ENCODE measurements at regions not wholly inside any gene's neighbourhood (a gene's known extent, or its start where the extent isn't known, plus 50 kb on each side); places are given as distances from the start of the nearest gene placed in this dataset.

GRCh38 chr4:20639346-20639745 lies 60.9 kb upstream of the PACRGL start:
- Mint-ChIP-seq H3K4me3 (no peak overlapping the region), H3K36me3 (ENCODE audit: low read depth) (no peaks in the 10 kb centered on the region), H3K4me1 (peaks cover under 1% of the 10 kb centered on the region), H3K27me3 (ENCODE audit: low read depth) (no peaks in the 10 kb centered on the region), H3K9me3 (peaks cover 8% of the 10 kb centered on the region), H3K27ac (ENCODE audit: unreplicated experiment) (no peak overlapping the region)
- no peak for DNase-seq (ENCODE audit: low read depth, low spot score)
- TF ChIP-seq, protein P1, sequence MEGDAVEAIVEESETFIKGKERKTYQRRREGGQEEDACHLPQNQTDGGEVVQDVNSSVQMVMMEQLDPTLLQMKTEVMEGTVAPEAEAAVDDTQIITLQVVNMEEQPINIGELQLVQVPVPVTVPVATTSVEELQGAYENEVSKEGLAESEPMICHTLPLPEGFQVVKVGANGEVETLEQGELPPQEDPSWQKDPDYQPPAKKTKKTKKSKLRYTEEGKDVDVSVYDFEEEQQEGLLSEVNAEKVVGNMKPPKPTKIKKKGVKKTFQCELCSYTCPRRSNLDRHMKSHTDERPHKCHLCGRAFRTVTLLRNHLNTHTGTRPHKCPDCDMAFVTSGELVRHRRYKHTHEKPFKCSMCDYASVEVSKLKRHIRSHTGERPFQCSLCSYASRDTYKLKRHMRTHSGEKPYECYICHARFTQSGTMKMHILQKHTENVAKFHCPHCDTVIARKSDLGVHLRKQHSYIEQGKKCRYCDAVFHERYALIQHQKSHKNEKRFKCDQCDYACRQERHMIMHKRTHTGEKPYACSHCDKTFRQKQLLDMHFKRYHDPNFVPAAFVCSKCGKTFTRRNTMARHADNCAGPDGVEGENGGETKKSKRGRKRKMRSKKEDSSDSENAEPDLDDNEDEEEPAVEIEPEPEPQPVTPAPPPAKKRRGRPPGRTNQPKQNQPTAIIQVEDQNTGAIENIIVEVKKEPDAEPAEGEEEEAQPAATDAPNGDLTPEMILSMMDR (conservative IDR thresholded peaks at IDR 0.05): no peak

- TF ChIP-seq, protein P1 (conservative IDR thresholded peaks at IDR 0.05): no peak
- no peaks in the 10 kb centered on the region for H3K9me3 Mint-ChIP-seq
- H3K4me3 Mint-ChIP-seq: no peak overlapping the region
- H3K27ac Mint-ChIP-seq (ENCODE audit: unreplicated experiment): no peak overlapping the region
- no peak for DNase-seq (ENCODE audit: low read depth, low spot score)
- H3K27me3 Mint-ChIP-seq (ENCODE audit: low read depth): no peaks in the 10 kb centered on the region
- H3K4me1 Mint-ChIP-seq: no peaks in the 10 kb centered on the region
- no peaks in the 10 kb centered on the region for H3K36me3 Mint-ChIP-seq (ENCODE audit: low read depth)
Observed at GRCh38 chr4:20640989-20641388, 59.3 kb upstream of the PACRGL start.

DNA sequence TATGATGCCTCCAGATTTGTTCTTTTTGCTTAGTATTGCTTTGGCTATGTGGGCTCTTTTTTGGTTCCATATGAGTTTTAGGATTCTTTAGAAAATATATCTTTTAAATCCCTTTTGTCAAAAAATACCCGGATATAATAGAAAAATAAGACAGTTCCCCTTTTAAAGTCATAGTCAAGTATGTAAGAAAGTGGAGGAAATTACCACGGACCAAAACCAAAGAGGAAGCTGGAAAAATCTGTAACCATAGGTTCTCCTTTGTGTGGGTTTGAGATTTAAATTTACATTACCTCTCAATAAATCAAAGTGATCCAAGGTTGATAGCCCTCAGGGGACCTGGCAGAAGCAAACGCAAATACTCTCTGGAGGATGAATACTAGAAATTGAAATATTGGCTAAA lies 58.3 kb upstream of the PACRGL start:
- no peaks in the 10 kb centered on the region for H3K4me1 Mint-ChIP-seq
- DNase-seq (ENCODE audit: low read depth, low spot score): no peak
- no peak overlapping the region for H3K27ac Mint-ChIP-seq (ENCODE audit: unreplicated experiment)
- H3K4me3 Mint-ChIP-seq: no peak overlapping the region
- TF ChIP-seq, protein P1 (conservative IDR thresholded peaks at IDR 0.05): no peak
- no peaks in the 10 kb centered on the region for H3K9me3 Mint-ChIP-seq
- H3K36me3 Mint-ChIP-seq (ENCODE audit: low read depth): no peaks in the 10 kb centered on the region
- no peaks in the 10 kb centered on the region for H3K27me3 Mint-ChIP-seq (ENCODE audit: low read depth)

DNA sequence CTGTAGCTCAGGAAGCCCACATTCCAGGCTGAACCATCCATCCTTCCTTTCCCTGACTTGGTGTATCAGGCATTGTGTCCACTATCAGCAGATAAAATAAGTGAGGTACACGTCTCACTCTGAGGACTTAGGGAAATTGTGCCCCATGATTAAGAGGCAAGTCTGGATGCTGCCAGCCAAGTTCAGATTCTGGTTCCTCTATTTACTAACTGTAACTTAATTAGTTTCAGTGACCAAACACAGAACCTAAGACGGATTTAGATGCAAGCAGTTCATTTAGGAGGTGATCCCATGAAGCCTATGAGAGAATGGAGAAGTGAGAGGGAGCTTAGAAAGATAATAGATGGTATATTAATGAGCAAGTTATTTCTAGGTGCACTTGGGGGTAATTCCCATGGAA lies 56.6 kb upstream of the PACRGL start:
- H3K36me3 Mint-ChIP-seq (ENCODE audit: low read depth): no peaks in the 10 kb centered on the region
- TF ChIP-seq, protein P1 (conservative IDR thresholded peaks at IDR 0.05): no peak

GRCh38 chr4:20645236-20645635 lies 55.0 kb upstream of the PACRGL start:
- Mint-ChIP-seq H3K27me3 (ENCODE audit: low read depth) (no peaks in the 10 kb centered on the region), H3K27ac (ENCODE audit: unreplicated experiment) (no peak overlapping the region), H3K36me3 (ENCODE audit: low read depth) (no peaks in the 10 kb centered on the region), H3K9me3 (peaks cover 2% of the 10 kb centered on the region), H3K4me1 (no peaks in the 10 kb centered on the region), H3K4me3 (no peak overlapping the region)
- TF ChIP-seq, protein P1 (conservative IDR thresholded peaks at IDR 0.05): no peak
- no peak for DNase-seq (ENCODE audit: low read depth, low spot score)

More for the DNA sequence above, 56.6 kb upstream of the PACRGL start:
- Mint-ChIP-seq H3K27ac (ENCODE audit: unreplicated experiment) (no peak overlapping the region), H3K4me1 (no peaks in the 10 kb centered on the region), H3K27me3 (ENCODE audit: low read depth) (no peaks in the 10 kb centered on the region), H3K9me3 (no peaks in the 10 kb centered on the region), H3K4me3 (no peak overlapping the region)
- no peak for DNase-seq (ENCODE audit: low read depth, low spot score)

- no peak for DNase-seq (ENCODE audit: low read depth, low spot score)
- Mint-ChIP-seq H3K27ac (ENCODE audit: unreplicated experiment) (no peak overlapping the region), H3K9me3 (peaks cover 2% of the 10 kb centered on the region), H3K4me1 (no peaks in the 10 kb centered on the region), H3K27me3 (ENCODE audit: low read depth) (no peaks in the 10 kb centered on the region), H3K36me3 (ENCODE audit: low read depth) (no peaks in the 10 kb centered on the region), H3K4me3 (no peak overlapping the region)
- TF ChIP-seq, protein P1 (conservative IDR thresholded peaks at IDR 0.05): no peak
Observed at GRCh38 chr4:20646287-20646686, 54.0 kb upstream of the PACRGL start.

Measured in neural crest cell (in vitro differentiated cells).